Stimulated activated CD4-positive, alpha-beta T cell treated with anti-CD3 and anti-CD28 coated beads, Interleukin-1b, Interleukin-23, amount 100 ng/mL, for 24 hours (primary cell): ENCODE measurements at regions not wholly inside any gene's neighbourhood (a gene's known extent, or its start where the extent isn't known, plus 50 kb on each side); places are given as distances from the start of the nearest gene placed in this dataset.
"Not testable (repeated sequence)": the region's sequence is repeated elsewhere in the genome, so short reads cannot be mapped to it uniquely, and the experiment has no call there.

Source experiments
- DNase-seq, 4 experiments: peaks; one replicate each; pipeline ENCODE4 v3.0.0-alpha.2; 2020; ENCODE audit warnings: low read depth in 4 of 4, low spot score in 1 of 4

GRCh38 chr5:42950116-42950455, 90.0 kb downstream of the ANXA2R start:
- DNase-seq, result no peak

DNA sequence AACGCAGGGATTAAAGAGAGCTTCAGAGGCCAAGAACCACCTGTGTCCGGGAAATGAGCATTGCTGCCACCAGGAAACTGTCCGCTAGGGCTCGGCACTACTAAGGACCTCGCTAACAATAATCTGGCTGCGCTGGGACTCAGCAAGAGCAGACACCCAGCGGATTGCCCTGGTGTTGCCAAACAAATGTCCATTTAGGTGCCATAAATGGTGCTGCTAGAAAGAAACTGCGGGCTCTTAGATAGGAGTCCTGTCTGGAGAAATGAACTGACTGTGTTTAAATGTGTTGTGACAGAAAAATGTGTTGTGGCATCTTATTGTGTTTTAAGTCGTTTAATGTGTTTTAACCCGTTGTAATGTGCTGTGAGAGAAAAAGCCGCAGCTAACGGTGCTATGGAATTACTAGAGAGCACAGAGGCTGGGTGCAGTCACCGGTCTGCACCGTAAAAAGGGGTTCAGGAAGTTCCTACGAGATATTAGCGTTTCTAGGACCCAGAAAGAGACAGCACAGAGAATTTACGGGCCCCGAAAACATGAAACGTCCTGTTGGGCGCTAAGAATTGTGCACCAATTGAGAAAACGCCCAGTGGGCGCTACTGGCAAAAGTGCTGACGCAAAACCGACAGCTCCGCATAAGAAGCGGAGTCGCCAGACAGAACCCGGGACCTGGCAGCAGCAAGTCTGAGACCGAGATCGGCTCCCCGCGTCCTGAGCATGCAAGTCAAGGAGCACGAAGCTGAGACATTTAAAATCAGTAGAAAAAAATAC, 90.6 kb downstream of the ANXA2R start:
- DNase-seq, result peak in 1 of 4 experiments; percentile 14

DNA sequence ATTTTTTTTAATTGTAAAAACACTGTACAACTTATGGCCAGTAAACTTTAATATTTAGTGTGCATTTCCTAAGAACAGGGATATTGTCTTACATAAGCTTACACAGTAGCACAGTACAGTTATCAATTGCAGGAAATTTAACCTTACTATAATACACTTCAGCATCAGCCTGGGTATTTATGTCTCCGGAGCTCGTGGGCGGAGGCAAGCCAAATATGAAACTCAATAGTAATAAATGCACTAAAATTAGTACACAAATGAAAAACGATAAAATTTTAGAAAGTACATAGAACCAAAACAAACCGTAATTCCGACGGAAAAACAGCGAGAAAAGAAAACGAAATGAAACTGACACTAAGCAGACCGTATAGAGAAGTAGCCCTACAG, 91.2 kb downstream of the ANXA2R start:
- no peak for DNase-seq

DNA sequence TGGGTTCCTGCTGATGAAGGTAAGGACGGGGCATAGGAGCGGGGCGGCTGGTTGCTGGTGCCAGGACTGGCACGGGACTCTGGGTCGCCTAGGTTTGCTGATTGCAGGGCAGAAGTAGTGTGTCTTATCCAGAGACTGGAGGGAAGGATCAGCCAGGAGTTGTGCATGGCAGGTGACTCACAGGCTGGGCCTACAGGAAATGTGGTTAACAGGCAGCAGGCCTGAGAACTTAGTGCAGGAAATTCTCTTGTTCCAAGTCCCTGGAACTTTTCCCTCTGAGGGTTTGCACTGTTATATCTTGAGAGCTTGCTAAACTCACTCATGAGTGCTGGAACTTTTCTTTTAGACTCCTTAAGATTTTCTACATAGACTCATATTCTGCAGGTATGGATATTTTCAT, 95.1 kb downstream of the ANXA2R start:
- DNase-seq, result no peak

DNA sequence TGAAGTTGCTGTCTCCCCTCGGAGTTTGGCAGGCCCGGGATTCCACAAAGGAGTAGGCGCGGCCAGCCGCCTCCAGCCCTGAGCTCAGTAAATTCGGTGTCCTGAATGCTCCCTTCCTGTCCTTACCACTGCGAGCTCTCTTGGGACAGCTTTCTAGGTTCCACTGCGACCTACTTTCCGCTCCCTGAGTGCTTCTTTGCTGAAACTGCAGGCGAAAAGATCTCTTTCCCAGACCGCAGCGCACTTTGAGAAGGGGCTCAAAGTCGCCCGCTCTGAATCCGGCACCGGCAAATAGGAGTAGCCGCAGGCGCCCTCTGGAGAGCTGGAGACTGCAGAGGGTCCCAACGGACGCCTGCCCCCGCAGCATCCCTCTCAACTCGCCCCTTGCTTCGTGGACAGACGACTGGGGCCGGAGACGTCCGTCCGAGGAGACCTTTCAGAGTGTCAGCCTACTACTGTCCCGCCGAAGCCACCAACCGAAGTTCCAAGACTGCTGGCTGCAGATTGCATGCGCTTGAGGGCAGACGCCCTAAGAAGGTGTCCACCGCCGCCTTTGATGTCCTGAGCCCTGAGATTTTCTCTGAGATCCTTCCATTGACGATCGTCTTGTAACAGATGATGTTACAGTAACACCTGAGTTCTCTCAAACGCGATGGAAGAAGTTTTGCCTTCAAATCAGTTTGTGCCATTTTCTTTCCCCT, 96.0 kb downstream of the ANXA2R start:
- no peak for DNase-seq

- no peak for DNase-seq
These were observed 99.3 kb downstream of the ANXA2R start for GRCh38 chr5:42940853-42941252.

GRCh38 chr5:42932011-42932410, 108.1 kb downstream of the ANXA2R start:
- DNase-seq, result not testable (repeated sequence)

DNA sequence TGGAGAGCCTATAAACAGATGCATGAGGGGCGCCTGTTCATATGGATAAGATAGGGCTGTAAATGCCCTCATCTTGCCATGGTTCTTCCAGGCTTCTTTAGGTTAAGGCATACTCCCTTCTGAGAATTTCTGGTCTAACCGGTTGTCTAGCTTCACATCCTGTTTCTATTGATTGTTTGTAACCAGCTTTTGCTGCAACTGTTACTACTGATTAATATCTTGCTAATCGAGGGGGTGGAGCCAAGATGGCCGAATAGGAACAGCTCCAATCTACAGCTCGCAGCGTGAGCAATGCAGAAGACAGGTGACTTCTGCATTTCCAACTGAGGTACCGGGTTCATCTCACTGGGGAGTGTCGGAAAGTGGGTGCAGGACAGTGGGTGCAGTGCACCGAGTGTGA, 108.7 kb downstream of the ANXA2R start:
- DNase-seq, result not testable (repeated sequence)

DNA sequence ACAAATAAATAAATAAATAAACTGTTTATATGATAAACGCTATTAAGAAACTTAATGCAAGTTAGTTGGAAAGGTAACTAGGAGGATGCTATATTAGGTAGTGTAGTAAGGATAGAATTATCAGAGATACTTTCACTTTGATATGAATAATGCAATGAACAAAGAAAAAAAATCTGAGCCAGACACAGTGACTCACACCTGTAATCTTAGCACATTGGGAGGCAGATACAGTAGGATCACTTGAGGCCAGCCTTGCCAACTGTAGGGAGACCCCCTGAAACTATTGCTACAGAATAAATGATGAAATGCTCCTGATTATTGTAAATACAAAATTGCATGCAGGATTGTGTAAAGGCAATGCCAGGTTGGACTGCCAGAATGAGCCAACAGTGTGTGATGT, 109.2 kb downstream of the ANXA2R start:
- no peak for DNase-seq

DNA sequence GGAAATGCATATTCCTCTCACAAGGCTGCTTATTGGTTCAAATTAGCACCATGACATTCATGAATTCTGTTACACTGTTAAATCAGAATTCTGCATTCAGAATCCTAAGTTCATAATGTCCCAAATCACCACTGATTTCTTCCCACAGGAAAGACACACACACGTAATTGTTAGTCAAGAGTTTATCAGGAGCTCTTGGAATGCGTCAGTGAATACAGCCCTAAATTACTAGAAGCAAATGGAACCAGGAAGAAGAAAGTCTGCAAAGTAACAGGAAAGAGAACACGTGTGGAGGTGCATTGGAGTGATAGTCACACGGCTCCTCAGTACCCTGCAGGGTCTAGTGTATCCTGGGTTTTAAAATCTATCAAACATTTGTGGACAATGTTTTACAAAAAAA, 110.2 kb downstream of the ANXA2R start:
- no peak for DNase-seq

DNA sequence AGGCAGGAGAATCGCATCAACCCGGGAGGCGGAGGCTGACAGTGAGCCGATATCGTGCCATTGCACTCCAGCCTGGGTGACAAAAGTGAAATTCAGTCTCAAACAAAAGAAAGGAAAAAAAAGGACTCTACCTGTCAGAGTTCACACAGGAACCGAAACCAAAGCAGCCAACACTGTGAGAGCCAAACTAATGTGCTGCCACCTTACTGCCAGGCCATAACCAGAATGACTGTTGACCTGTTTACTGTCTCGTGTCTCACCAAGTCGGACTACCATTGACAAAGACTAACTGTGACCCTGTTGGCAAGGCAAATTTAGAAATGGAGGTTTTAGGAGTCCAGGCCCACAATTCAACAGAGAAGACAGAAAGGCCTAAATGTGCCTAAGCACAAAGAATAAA, 112.4 kb downstream of the ANXA2R start:
- no peak for DNase-seq

- DNase-seq, result no peak
These were observed 113.0 kb upstream of the SELENOP start for GRCh38 chr5:42924686-42925085.

GRCh38 chr5:42924226-42924625, 112.5 kb upstream of the SELENOP start:
- DNase-seq, result no peak

DNA sequence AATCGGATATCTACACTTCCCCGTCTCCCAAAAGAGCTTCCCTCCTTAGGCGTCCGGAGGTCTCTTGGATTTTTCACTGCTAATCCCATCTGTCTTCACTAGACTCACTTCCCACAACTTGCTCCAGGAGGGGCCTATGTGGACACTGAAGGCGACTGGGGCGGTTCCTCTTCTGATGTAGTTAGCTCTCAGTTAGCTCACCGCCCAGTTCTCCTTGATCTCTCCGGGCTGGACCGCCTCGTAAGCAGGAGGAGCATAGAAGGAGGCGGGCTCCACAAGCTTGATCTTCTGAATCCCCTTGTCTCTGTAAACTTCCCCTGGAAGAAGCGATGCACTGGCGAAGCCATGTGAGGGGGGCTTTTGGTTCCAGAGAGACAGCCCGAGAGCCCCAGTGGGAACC, 112.0 kb upstream of the SELENOP start:
- no peak for DNase-seq

- DNase-seq, result no peak
These were observed 107.9 kb upstream of the SELENOP start for GRCh38 chr5:42919600-42919999.

- DNase-seq, result no peak
These were observed 103.7 kb upstream of the SELENOP start for GRCh38 chr5:42915306-42915866.

DNA sequence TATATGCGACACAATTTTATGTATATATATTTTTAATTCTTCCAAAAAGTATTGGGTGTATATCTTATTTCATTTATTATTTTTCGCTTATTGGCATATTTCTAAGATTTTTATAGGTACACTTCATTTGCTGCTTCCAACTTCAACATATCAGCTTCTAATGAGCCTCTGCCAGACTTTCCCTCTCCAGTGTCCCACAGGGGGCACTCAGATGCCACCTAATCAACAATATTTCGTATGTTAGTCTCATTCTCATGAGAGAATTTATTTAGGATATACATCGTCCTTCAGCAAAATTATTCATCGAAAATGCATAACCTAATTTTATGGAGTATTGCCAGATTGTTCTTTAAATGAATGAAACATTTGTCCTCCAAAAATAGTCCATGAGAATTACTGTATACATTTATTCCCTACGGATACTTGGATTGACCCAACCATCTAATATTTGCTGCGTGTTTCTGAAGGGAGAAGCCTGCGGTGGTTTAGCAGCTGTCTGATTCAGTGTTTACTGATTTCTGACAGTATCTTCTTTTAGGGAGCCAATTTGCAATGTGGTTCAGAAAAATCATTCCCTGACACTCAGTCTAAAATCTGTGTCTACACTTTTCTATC, 100.6 kb upstream of the SELENOP start:
- peak in 2 of 4 experiments; percentile 7 to 12 for DNase-seq

DNA sequence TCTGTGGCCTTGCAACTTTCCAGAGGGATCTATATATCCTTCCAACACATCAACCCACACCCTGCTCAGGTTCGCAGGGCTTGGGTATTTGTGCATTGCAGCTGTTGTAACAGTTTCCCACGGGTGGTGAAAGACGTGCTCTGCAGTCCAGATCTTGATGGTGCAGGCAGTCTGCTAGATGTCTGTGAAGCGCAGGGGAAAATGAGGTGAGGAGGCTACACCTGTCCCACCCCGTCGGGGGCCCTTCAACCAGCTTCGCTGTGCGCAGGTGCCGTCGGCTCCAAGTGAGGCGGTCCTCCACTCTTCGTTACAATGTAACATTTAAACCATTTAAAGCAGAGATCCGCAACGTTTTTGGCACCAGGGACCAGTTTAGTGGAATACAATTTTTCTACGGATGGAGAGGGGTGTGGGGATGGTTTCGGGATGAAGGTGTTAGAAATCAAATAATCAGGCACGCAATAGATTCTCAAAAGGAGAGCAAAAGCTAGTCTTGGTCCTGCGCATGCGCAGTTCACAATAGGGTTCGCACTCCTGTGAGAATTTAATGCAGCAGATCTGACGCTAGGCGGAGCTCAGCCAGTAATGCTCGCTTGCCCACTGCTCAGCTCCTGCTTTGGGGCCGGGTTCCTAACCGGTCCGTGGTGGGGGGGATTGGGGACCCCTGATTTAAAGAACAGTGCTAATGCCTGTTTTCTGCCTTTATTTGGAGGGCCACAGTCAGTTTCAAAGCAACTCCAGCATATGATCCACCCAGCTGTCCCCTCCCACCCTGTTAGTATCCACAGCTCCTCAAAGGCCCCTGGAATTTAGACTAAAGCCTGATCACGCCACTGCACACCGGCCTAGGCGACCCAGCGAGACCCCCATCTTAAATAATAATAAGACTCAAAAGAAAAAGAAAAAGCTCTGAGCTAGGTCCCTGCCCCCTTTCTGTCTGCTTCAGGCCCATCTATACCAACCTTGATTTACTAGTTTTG, 97.1 kb upstream of the SELENOP start:
- DNase-seq, result peak; percentile 68 to 88 (median 78)

DNA sequence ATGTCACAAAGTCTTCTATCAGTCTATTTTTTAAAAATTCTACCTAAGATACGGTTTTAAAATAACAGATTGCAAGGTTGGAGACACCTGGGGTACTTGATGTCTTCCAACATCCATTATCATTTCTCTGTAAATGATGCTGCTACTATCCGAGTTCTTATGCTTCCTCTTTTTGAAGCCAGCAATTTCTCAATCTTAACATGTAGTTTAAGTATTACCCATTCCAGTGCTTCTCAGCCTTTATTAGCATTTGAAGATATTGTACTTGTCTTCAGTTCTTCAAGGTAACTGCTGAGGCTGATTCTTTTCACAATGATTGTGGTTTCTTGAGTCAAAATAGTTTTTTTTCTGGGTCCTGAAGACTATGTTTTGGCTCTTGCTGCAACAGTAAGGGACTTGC, 96.4 kb upstream of the SELENOP start:
- DNase-seq, result no peak

- no peak for DNase-seq
These were observed 94.1 kb upstream of the SELENOP start for GRCh38 chr5:42905827-42906226.

- DNase-seq, result no peak
These were observed 89.0 kb upstream of the SELENOP start for GRCh38 chr5:42900734-42901133.
